HEK293 (cell line): ENCODE measurements at regions not wholly inside any gene's neighbourhood (a gene's known extent, or its start where the extent isn't known, plus 50 kb on each side); places are given as distances from the start of the nearest gene placed in this dataset.

Experiments used
- CTCF ChIA-PET: fragments of 350-600 bp; formaldehyde crosslinking; extraction: SDS; loops from one replicate; lab custom pipeline; 2021; ENCODE audit warnings: antibody characterized with exemption; lab: Yijun Ruan, JAX
- POLR2A ChIA-PET: fragments of 300-600 bp; formaldehyde crosslinking; extraction: SDS; loops from one replicate; lab custom pipeline; 2020; ENCODE audit warnings: antibody characterized with exemption, inconsistent platforms; lab: Yijun Ruan, JAX
- H3K27ac ChIP-seq: fragments of 200-500 bp; sonication (Bioruptor generic); 2 replicates; pipeline ENCODE4 v1.5.1; 2014; ENCODE audit warnings: low read depth, low read length, control low read depth, inconsistent platforms; ENCODE audit errors: extremely low read depth
- H3K36me3 ChIP-seq, 2 experiments: fragments of 200-500 bp in 1 of 2; sonication (Bioruptor generic) in 1 of 2; 1 replicate in 1 of 2; 2 replicates in 1 of 2; pipeline ENCODE4 v1.5.1; 2014 to 2017; ENCODE audit warnings: inconsistent platforms in 2 of 2, low read length in 2 of 2; ENCODE audit not compliant: control insufficient read depth in 2 of 2, insufficient read depth in 1 of 2
- H3K4me1 ChIP-seq: fragments of 200-500 bp; sonication (Bioruptor generic); 2 replicates; pipeline ENCODE4 v1.5.1; 2014; ENCODE audit warnings: mild to moderate bottlenecking, low read length, inconsistent platforms; ENCODE audit not compliant: control insufficient read depth, insufficient read depth
- H3K4me3 ChIP-seq: 2 replicates; pipeline ENCODE4 v1.5.1; 2011; ENCODE audit warnings: low read depth, mild to moderate bottlenecking, control low read depth, low read length, moderate library complexity
- H3K9me3 ChIP-seq: fragments of 200-500 bp; sonication (Bioruptor generic); 2 replicates; pipeline ENCODE4 v1.5.1; 2014; ENCODE audit warnings: low read depth, low read length, inconsistent platforms; ENCODE audit not compliant: control insufficient read depth, insufficient read depth
- AEBP2 ChIP-seq: fragments of 450-650 bp; formaldehyde crosslinking; IDR thresholded peaks from 2 replicates; pipeline ENCODE4 v1.5.1; 2016; ENCODE audit warnings: missing biosample characterization, missing genetic modification characterization, borderline replicate concordance
- GLI2 ChIP-seq: fragments of 450-650 bp; formaldehyde crosslinking; IDR thresholded peaks from 2 replicates; pipeline ENCODE4; 2017; ENCODE audit warnings: missing biosample characterization, missing genetic modification characterization, low read depth, borderline replicate concordance
- IKZF3 ChIP-seq: fragments of 450-650 bp; IDR thresholded peaks from 2 replicates; pipeline ENCODE4 v1.5.0; 2018; ENCODE audit warnings: missing biosample characterization, mild to moderate bottlenecking, missing genetic modification characterization, moderate library complexity
- RBAK ChIP-seq: fragments of 450-650 bp; formaldehyde crosslinking; IDR thresholded peaks from 2 replicates; pipeline ENCODE4 v1.5.1; 2016; ENCODE audit warnings: missing biosample characterization, missing genetic modification characterization
- REPIN1 ChIP-seq: fragments of 450-650 bp; formaldehyde crosslinking; IDR thresholded peaks from 2 replicates; pipeline ENCODE4 v1.5.1; 2017; ENCODE audit warnings: missing biosample characterization, missing genetic modification characterization, low read depth
- WT1 ChIP-seq: fragments of 450-650 bp; formaldehyde crosslinking; IDR thresholded peaks from 2 replicates; pipeline ENCODE4 v1.5.1; 2016; ENCODE audit warnings: missing biosample characterization, missing genetic modification characterization
- ZFP3 ChIP-seq: fragments of 450-650 bp; formaldehyde crosslinking; IDR thresholded peaks from 2 replicates; pipeline ENCODE4 v1.5.1; 2016; ENCODE audit warnings: low read depth, missing biosample characterization, missing genetic modification characterization
- ZNF132 ChIP-seq: fragments of 450-650 bp; formaldehyde crosslinking; IDR thresholded peaks from 2 replicates; pipeline ENCODE4 v1.5.1; 2017; ENCODE audit warnings: missing biosample characterization, missing genetic modification characterization, borderline replicate concordance
- ZNF169 ChIP-seq: fragments of 450-650 bp; formaldehyde crosslinking; IDR thresholded peaks from 2 replicates; pipeline ENCODE4 v1.5.1; 2016; ENCODE audit warnings: missing biosample characterization, missing genetic modification characterization
- ZNF202 ChIP-seq: fragments of 450-650 bp; formaldehyde crosslinking; IDR thresholded peaks from 2 replicates; pipeline ENCODE4 v1.5.1; 2016; ENCODE audit warnings: missing biosample characterization, missing genetic modification characterization, borderline replicate concordance
- ZNF24 ChIP-seq: fragments of 450-650 bp; formaldehyde crosslinking; IDR thresholded peaks from 2 replicates; pipeline ENCODE4 v1.5.1; 2016; ENCODE audit warnings: missing biosample characterization, missing genetic modification characterization
- ZNF248 ChIP-seq: fragments of 450-650 bp; formaldehyde crosslinking; IDR thresholded peaks from 2 replicates; pipeline ENCODE4 v1.5.1; 2017; ENCODE audit warnings: missing biosample characterization, missing genetic modification characterization
- ZNF266 ChIP-seq: fragments of 450-650 bp; formaldehyde crosslinking; IDR thresholded peaks from 2 replicates; pipeline ENCODE4 v1.5.1; 2016; ENCODE audit warnings: missing biosample characterization, missing genetic modification characterization, low read depth
- ZNF324 ChIP-seq: fragments of 450-650 bp; formaldehyde crosslinking; IDR thresholded peaks from 2 replicates; pipeline ENCODE4 v1.5.1; 2016; ENCODE audit warnings: missing biosample characterization, missing genetic modification characterization
- ZNF394 ChIP-seq: fragments of 450-650 bp; formaldehyde crosslinking; IDR thresholded peaks from 2 replicates; pipeline ENCODE4 v1.5.1; 2016; ENCODE audit warnings: missing biosample characterization, missing genetic modification characterization, mild to moderate bottlenecking, moderate library complexity, borderline replicate concordance
- ZNF416 ChIP-seq: fragments of 450-650 bp; formaldehyde crosslinking; IDR thresholded peaks from 2 replicates; pipeline ENCODE4 v1.5.1; 2016; ENCODE audit warnings: missing biosample characterization, missing genetic modification characterization
- ZNF433 ChIP-seq: fragments of 450-650 bp; formaldehyde crosslinking; IDR thresholded peaks from 2 replicates; pipeline ENCODE4 v1.5.1; 2016; ENCODE audit warnings: missing biosample characterization, missing genetic modification characterization, low read depth
- ZNF555 ChIP-seq: fragments of 450-650 bp; formaldehyde crosslinking; conservative IDR thresholded peaks from 2 replicates; pipeline ENCODE4 v1.5.1; 2017; ENCODE audit warnings: missing biosample characterization, mild to moderate bottlenecking, missing genetic modification characterization, inconsistent platforms
- ZNF560 ChIP-seq: fragments of 450-650 bp; formaldehyde crosslinking; IDR thresholded peaks from 2 replicates; pipeline ENCODE4 v1.5.1; 2017; ENCODE audit warnings: missing biosample characterization, missing genetic modification characterization, borderline replicate concordance
- ZNF610 ChIP-seq: fragments of 450-650 bp; formaldehyde crosslinking; IDR thresholded peaks from 2 replicates; pipeline ENCODE4 v1.5.1; 2016; ENCODE audit warnings: missing biosample characterization, missing genetic modification characterization, borderline replicate concordance
- ZNF654 ChIP-seq: fragments of 450-650 bp; formaldehyde crosslinking; IDR thresholded peaks from 2 replicates; pipeline ENCODE4 v1.5.1; 2016; ENCODE audit warnings: low read depth, missing biosample characterization, missing genetic modification characterization
- ZNF792 ChIP-seq: fragments of 450-650 bp; formaldehyde crosslinking; IDR thresholded peaks from 2 replicates; pipeline ENCODE4 v1.5.1; 2016; ENCODE audit warnings: missing biosample characterization, missing genetic modification characterization
- ZSCAN18 ChIP-seq: fragments of 450-650 bp; formaldehyde crosslinking; IDR thresholded peaks from 2 replicates; pipeline ENCODE4 v1.5.1; 2016; ENCODE audit warnings: missing biosample characterization, missing genetic modification characterization
- ZSCAN23 ChIP-seq: fragments of 450-650 bp; formaldehyde crosslinking; IDR thresholded peaks from 2 replicates; pipeline ENCODE4 v1.5.1; 2016; ENCODE audit warnings: missing biosample characterization, missing genetic modification characterization
- TF ChIP-seq, protein P1 (sequence below): fragments of 450-650 bp; formaldehyde crosslinking; IDR thresholded peaks from 2 replicates; pipeline ENCODE4 v1.5.1; 2016; ENCODE audit warnings: missing biosample characterization, missing genetic modification characterization

GRCh38 chr10:55200020-55200419 is 399.0 kb upstream of the PCDH15 start:
- no peaks in the 10 kb centered on the region for H3K9me3 ChIP-seq
- H3K27ac ChIP-seq, result no peak overlapping the region
- TF ChIP-seq ZSCAN23 (tag by site-specific recombination) (no peak), ZFP3 (tag by site-specific recombination) (no peak), ZNF433 (tag by site-specific recombination) (no peak), ZNF324 (tag by site-specific recombination) (no peak), ZNF394 (tag by site-specific recombination) (no peak), WT1 (tag by site-specific recombination) (no peak), ZNF610 (tag by site-specific recombination) (no peak), ZNF24 (no peak)
- no peak overlapping the region for H3K4me3 ChIP-seq
- no peaks in the 10 kb centered on the region for H3K4me1 ChIP-seq
- H3K36me3 ChIP-seq, result no peaks in the 10 kb centered on the region
- ChIA-PET CTCF (no interaction called here), POLR2A (no interaction called here)

DNA sequence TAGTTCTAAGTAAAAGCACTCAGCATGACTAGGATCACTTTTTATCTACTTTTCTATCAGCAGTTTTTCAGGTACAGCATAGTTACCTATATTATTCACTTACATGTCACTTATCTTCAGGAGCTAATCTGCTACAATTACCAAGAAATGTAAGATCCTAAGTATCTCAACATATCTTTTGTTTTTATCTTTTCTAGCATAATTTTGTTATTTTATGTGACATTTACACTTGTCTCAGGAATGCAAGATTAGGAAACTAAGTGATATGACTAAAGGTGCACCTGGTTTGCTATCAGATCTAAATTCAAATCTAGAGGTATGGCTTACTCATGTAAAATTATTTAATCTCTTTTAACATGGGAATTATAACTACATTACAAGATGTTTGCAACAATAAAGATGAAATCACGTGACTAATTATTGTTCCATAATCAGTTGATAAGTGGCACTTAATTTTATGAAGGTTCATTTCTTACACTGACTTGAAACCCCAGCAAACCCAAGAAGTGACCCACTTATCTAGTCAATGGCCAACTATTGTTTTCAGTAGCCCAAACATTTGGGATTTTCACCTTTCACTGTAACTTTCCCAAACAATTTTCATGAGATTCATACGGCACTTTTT is 390.3 kb upstream of the PCDH15 start:
- POLR2A ChIA-PET, result no interaction called here
- H3K36me3 ChIP-seq, result no peaks in the 10 kb centered on the region
- H3K4me3 ChIP-seq, result no peak overlapping the region
- H3K4me1 ChIP-seq, result no peaks in the 10 kb centered on the region
- no peaks in the 10 kb centered on the region for H3K9me3 ChIP-seq
- no peak for TF ChIP-seq ZSCAN18 (tag by site-specific recombination)
- TF ChIP-seq ZNF266 (tag by site-specific recombination), result no peak
- TF ChIP-seq ZNF248 (tag by site-specific recombination), result no peak
- no peak for TF ChIP-seq ZNF792 (tag by site-specific recombination)
- TF ChIP-seq GLI2 (tag by site-specific recombination), result no peak
- TF ChIP-seq IKZF3 (tag by site-specific recombination), result no peak
- TF ChIP-seq ZNF132 (tag by site-specific recombination), result no peak
- no peak for TF ChIP-seq ZNF654 (tag by site-specific recombination)
- TF ChIP-seq AEBP2 (tag by site-specific recombination), result no peak
- TF ChIP-seq ZNF560 (tag by site-specific recombination), result no peak
- no peak for TF ChIP-seq ZNF555 (tag by site-specific recombination)
- no peak for TF ChIP-seq ZNF202 (tag by site-specific recombination)
- TF ChIP-seq, protein P1, sequence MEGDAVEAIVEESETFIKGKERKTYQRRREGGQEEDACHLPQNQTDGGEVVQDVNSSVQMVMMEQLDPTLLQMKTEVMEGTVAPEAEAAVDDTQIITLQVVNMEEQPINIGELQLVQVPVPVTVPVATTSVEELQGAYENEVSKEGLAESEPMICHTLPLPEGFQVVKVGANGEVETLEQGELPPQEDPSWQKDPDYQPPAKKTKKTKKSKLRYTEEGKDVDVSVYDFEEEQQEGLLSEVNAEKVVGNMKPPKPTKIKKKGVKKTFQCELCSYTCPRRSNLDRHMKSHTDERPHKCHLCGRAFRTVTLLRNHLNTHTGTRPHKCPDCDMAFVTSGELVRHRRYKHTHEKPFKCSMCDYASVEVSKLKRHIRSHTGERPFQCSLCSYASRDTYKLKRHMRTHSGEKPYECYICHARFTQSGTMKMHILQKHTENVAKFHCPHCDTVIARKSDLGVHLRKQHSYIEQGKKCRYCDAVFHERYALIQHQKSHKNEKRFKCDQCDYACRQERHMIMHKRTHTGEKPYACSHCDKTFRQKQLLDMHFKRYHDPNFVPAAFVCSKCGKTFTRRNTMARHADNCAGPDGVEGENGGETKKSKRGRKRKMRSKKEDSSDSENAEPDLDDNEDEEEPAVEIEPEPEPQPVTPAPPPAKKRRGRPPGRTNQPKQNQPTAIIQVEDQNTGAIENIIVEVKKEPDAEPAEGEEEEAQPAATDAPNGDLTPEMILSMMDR (tag by site-specific recombination), result no peak
- no peak for TF ChIP-seq RBAK (tag by site-specific recombination)
- TF ChIP-seq REPIN1 (tag by site-specific recombination), result no peak
- no peak for TF ChIP-seq ZNF169 (tag by site-specific recombination)
- TF ChIP-seq ZNF416 (tag by site-specific recombination), result no peak
- no peak for TF ChIP-seq ZNF610 (tag by site-specific recombination)
- no peak overlapping the region for H3K27ac ChIP-seq
- CTCF ChIA-PET, result no interaction called here
